Glutamatergic neuron (in vitro differentiated cells): ENCODE measurements at regions not wholly inside any gene's neighbourhood (a gene's known extent, or its start where the extent isn't known, plus 50 kb on each side); places are given as distances from the start of the nearest gene placed in this dataset.

Source experiments
- DNase-seq: peaks from one replicate; pipeline ENCODE4 v3.0.0; 2022
- H3K27ac Mint-ChIP-seq: one replicate; pipeline ENCODE4 v1.8.0; 2020; ENCODE audit warnings: mild to moderate bottlenecking, mixed read lengths, inconsistent platforms; ENCODE audit not compliant: unreplicated experiment
- H3K27me3 Mint-ChIP-seq: one replicate; pipeline ENCODE4 v1.8.0; 2020; ENCODE audit warnings: mild to moderate bottlenecking, moderate library complexity, mixed read lengths, inconsistent platforms; ENCODE audit not compliant: unreplicated experiment
- H3K36me3 Mint-ChIP-seq: one replicate; pipeline ENCODE4 v1.8.0; 2020; ENCODE audit warnings: mild to moderate bottlenecking, mixed read lengths, inconsistent platforms; ENCODE audit not compliant: unreplicated experiment
- H3K4me1 Mint-ChIP-seq: one replicate; pipeline ENCODE4 v1.8.0; 2020; ENCODE audit warnings: mild to moderate bottlenecking, low read depth, mixed read lengths, inconsistent platforms; ENCODE audit not compliant: unreplicated experiment
- H3K4me3 Mint-ChIP-seq: one replicate; pipeline ENCODE4 v1.8.0; 2020; ENCODE audit warnings: mild to moderate bottlenecking, mixed read lengths, inconsistent platforms; ENCODE audit not compliant: unreplicated experiment
- H3K9me3 Mint-ChIP-seq: one replicate; pipeline ENCODE4 v1.8.0; 2020; ENCODE audit warnings: mild to moderate bottlenecking, moderate library complexity, mixed read lengths, inconsistent platforms; ENCODE audit not compliant: unreplicated experiment
- CTCF ChIP-seq: fragments of 200-600 bp; sonication (generic); IDR thresholded peaks from one replicate; pipeline ENCODE4 v1.5.0; 2021; ENCODE audit not compliant: partially characterized antibody, unreplicated experiment

GRCh38 chr6:112752791-112753190 lies 405.7 kb downstream of the RFPL4B start:
- no peaks in the 10 kb centered on the region for H3K27me3 Mint-ChIP-seq
- no peak overlapping the region for H3K27ac Mint-ChIP-seq
- H3K4me1 Mint-ChIP-seq = no peaks in the 10 kb centered on the region
- no peak overlapping the region for H3K4me3 Mint-ChIP-seq
- no peak for DNase-seq
- TF ChIP-seq CTCF = no peak
- H3K36me3 Mint-ChIP-seq = no peaks in the 10 kb centered on the region
- H3K9me3 Mint-ChIP-seq = no peaks in the 10 kb centered on the region

DNA sequence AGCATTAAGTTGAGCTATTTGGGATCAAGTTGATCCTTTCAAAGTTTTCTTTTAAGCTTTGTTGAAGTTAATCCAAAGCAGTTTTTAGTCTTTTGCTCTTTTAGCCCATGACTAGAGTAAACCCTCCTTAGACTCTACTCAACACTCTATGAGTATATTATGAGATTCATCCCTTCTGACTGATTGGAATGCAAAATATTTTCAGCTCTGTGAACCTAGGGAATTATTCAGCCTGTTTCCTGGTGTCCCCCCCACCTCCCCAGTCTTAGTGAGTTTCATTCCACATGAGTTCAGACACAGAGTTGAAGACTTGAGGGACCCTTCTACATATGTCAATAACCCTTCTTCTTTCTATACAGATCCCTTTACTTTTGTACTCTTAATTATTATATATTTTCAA lies 413.7 kb downstream of the RFPL4B start:
- DNase-seq = no peak
- H3K27ac Mint-ChIP-seq = no peak overlapping the region
- no peak overlapping the region for H3K4me3 Mint-ChIP-seq
- peaks cover 4% of the 10 kb centered on the region for H3K36me3 Mint-ChIP-seq
- H3K27me3 Mint-ChIP-seq = peaks cover 2% of the 10 kb centered on the region
- peaks cover 3% of the 10 kb centered on the region for H3K9me3 Mint-ChIP-seq
- TF ChIP-seq CTCF = no peak
- peaks cover 4% of the 10 kb centered on the region for H3K4me1 Mint-ChIP-seq

DNA sequence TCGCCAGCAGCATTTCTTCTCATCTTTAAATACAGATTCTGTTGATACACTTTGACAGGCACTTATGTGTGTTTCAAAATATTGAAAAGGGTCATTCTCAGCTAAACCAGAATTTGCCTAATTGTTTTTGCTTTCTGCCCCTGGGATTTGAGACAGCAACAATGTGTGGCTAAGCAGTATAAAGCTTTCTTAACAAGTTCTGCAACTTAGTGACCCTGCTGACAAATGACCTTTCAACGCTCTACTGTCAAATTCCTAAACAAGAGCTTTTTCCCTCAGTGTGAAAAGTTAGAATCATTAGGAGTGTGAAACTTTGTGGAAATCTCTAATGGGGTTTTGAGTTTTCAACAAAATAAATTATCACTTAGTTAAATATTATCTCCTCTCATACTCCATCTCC lies 414.6 kb downstream of the RFPL4B start:
- Mint-ChIP-seq H3K27ac (no peak overlapping the region), H3K36me3 (peaks cover 4% of the 10 kb centered on the region), H3K9me3 (peaks cover 5% of the 10 kb centered on the region), H3K4me1 (peaks cover 4% of the 10 kb centered on the region), H3K4me3 (no peak overlapping the region), H3K27me3 (peaks cover 2% of the 10 kb centered on the region)
- TF ChIP-seq CTCF = no peak
- no peak for DNase-seq

DNA sequence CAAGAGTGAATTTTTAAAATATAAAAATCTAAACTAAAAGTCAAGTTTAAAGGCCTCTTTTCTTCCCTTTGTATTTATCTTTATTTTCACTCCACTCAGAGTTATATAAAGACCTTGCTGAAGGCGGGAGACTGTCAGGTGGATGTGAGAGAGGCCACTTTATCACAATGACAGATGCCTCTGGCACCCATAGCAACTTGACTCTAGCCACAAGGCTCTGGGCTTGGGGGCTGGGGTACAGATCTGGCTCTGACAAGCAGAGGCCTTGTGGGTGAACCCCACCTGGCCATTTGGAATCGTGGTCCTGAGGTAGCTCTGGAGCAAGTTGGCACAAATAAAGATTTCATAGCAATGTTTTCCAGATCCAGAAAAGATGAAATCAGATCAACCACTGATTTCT lies 417.2 kb downstream of the RFPL4B start:
- no peak for TF ChIP-seq CTCF
- DNase-seq = peak; percentile 7
- Mint-ChIP-seq H3K4me3 (no peak overlapping the region), H3K9me3 (peaks cover 6% of the 10 kb centered on the region), H3K36me3 (peaks cover 15% of the 10 kb centered on the region), H3K27me3 (peaks cover 2% of the 10 kb centered on the region), H3K27ac (no peak overlapping the region), H3K4me1 (peaks cover 4% of the 10 kb centered on the region)

DNA sequence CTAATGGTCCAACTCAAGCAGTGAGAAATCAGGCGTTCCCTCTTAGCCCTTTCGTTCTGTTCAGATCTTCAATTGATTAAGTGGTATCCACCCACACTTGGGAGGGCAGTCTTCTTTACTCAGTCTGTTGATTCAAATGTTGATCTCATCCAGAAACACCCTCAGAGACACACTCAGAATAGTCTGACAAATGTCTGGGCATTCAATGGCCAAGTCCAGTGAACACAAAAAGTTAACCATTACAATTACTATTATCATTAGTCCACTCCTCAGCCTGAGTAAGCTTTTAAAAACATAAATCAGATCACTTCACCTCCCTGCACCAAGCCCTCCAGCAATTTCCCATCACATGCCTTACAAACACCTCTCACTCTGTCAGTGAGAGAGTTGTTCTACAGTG lies 423.2 kb downstream of the RFPL4B start:
- no peak overlapping the region for H3K4me3 Mint-ChIP-seq
- H3K4me1 Mint-ChIP-seq = no peaks in the 10 kb centered on the region
- H3K36me3 Mint-ChIP-seq = peaks cover 11% of the 10 kb centered on the region
- H3K9me3 Mint-ChIP-seq = peaks cover 3% of the 10 kb centered on the region
- DNase-seq = no peak
- no peak overlapping the region for H3K27ac Mint-ChIP-seq
- H3K27me3 Mint-ChIP-seq = no peaks in the 10 kb centered on the region
- TF ChIP-seq CTCF = no peak
